H9 (cell line): ENCODE measurements at regions not wholly inside any gene's neighbourhood (a gene's known extent, or its start where the extent isn't known, plus 50 kb on each side); places are given as distances from the start of the nearest gene placed in this dataset.
A peak's percentile ranks its signal among the peaks of the same experiment; 100 is the strongest.

Experiments used
- DNase-seq: peaks from one replicate; pipeline ENCODE4 v3.0.0-alpha.2; 2017
- H2AFZ ChIP-seq: one replicate; pipeline ENCODE4 v1.6.1; 2013; ENCODE audit warnings: mild to moderate bottlenecking, low read length, control low read depth, moderate library complexity
- H2AK5ac ChIP-seq: 2 replicates; pipeline ENCODE4 v1.6.1; 2013; ENCODE audit warnings: low read length, control low read depth, mixed read lengths; ENCODE audit not compliant: insufficient read length
- H2BK120ac ChIP-seq: one replicate; pipeline ENCODE4 v1.6.1; 2013; ENCODE audit warnings: low read depth, mild to moderate bottlenecking, low read length, control low read depth, inconsistent platforms; ENCODE audit not compliant: poor library complexity, severe bottlenecking
- H2BK12ac ChIP-seq: 2 replicates; pipeline ENCODE4 v1.6.1; 2013; ENCODE audit warnings: low read length, control low read depth, mixed read lengths, low read depth; ENCODE audit not compliant: insufficient read length
- H2BK15ac ChIP-seq: 2 replicates; pipeline ENCODE4 v1.6.1; 2013; ENCODE audit warnings: low read depth, low read length, control low read depth
- H2BK20ac ChIP-seq: one replicate; pipeline ENCODE4 v1.6.1; 2013; ENCODE audit warnings: low read depth, mild to moderate bottlenecking, low read length, control low read depth, inconsistent platforms; ENCODE audit not compliant: poor library complexity, severe bottlenecking
- H2BK5ac ChIP-seq: 2 replicates; pipeline ENCODE4 v1.6.1; 2013; ENCODE audit warnings: low read length, control low read depth, mixed read lengths; ENCODE audit not compliant: insufficient read length
- H3K14ac ChIP-seq: 2 replicates; pipeline ENCODE4 v1.6.1; 2013; ENCODE audit warnings: low read length, control low read depth; ENCODE audit not compliant: insufficient read depth
- H3K18ac ChIP-seq: 2 replicates; pipeline ENCODE4 v1.6.1; 2013; ENCODE audit warnings: low read depth, mild to moderate bottlenecking, mixed read lengths, low read length, control low read depth; ENCODE audit not compliant: insufficient read length
- H3K23ac ChIP-seq: 2 replicates; pipeline ENCODE4 v1.6.1; 2013; ENCODE audit warnings: low read length, control low read depth, mixed read lengths, low read depth; ENCODE audit not compliant: insufficient read length
- H3K23me2 ChIP-seq: 2 replicates; pipeline ENCODE4 v1.6.1; 2013; ENCODE audit warnings: low read depth, mild to moderate bottlenecking, mixed read lengths, low read length, control low read depth; ENCODE audit not compliant: insufficient read length, poor library complexity, severe bottlenecking
- H3K27ac ChIP-seq: 2 replicates; pipeline ENCODE4 v1.5.1; 2013; ENCODE audit warnings: low read length, control low read depth, mixed read lengths, low read depth; ENCODE audit not compliant: insufficient read length
- H3K27me3 ChIP-seq: 2 replicates; pipeline ENCODE4 v1.6.1; 2013; ENCODE audit warnings: low read length, control low read depth, inconsistent platforms; ENCODE audit not compliant: insufficient read depth
- H3K4ac ChIP-seq: 2 replicates; pipeline ENCODE4 v1.6.1; 2013; ENCODE audit warnings: low read depth, mild to moderate bottlenecking, control low read depth, inconsistent platforms, low read length, moderate library complexity
- H3K4me1 ChIP-seq: 2 replicates; pipeline ENCODE4 v1.6.1; 2013; ENCODE audit warnings: low read length, control low read depth, inconsistent platforms; ENCODE audit not compliant: insufficient read depth
- H3K4me2 ChIP-seq: 2 replicates; pipeline ENCODE4 v1.6.1; 2013; ENCODE audit warnings: low read length, control low read depth, mixed read lengths; ENCODE audit not compliant: insufficient read length, insufficient read depth
- H3K56ac ChIP-seq: 2 replicates; pipeline ENCODE4 v1.6.1; 2013; ENCODE audit warnings: low read depth, mild to moderate bottlenecking, mixed read lengths, low read length, control low read depth; ENCODE audit not compliant: insufficient read length
- H3K79me1 ChIP-seq: 2 replicates; pipeline ENCODE4 v1.6.1; 2013; ENCODE audit warnings: low read depth, mild to moderate bottlenecking, moderate library complexity, low read length, control low read depth, inconsistent platforms; ENCODE audit not compliant: insufficient read depth, poor library complexity, severe bottlenecking
- H3K79me2 ChIP-seq: 2 replicates; pipeline ENCODE4 v1.6.1; 2013; ENCODE audit warnings: low read length, control low read depth, inconsistent platforms; ENCODE audit not compliant: insufficient read depth
- H3K9ac ChIP-seq: 2 replicates; pipeline ENCODE4 v1.6.1; 2013; ENCODE audit warnings: low read length, control low read depth, mixed read lengths; ENCODE audit not compliant: insufficient read length; ENCODE audit errors: extremely low read depth
- H3K9me3 ChIP-seq: one replicate; pipeline ENCODE4 v1.6.1; 2013; ENCODE audit warnings: low read depth, low read length, inconsistent platforms; ENCODE audit not compliant: control insufficient read depth
- H3T11ph ChIP-seq: one replicate; pipeline ENCODE4 v1.6.1; 2013; ENCODE audit warnings: mild to moderate bottlenecking, low read length, control low read depth, inconsistent platforms
- H4K20me1 ChIP-seq: one replicate; pipeline ENCODE4 v1.6.1; 2013; ENCODE audit not compliant: control insufficient read depth, insufficient read length, insufficient read depth
- H4K5ac ChIP-seq: 2 replicates; pipeline ENCODE4 v1.6.1; 2013; ENCODE audit warnings: low read depth, mild to moderate bottlenecking, mixed read lengths, low read length, control low read depth; ENCODE audit not compliant: insufficient read length
- H4K8ac ChIP-seq: replicated peaks from 2 replicates; pipeline ENCODE4 v1.6.1; 2013; ENCODE audit warnings: low read length, control low read depth, mixed read lengths, low read depth; ENCODE audit not compliant: insufficient read length
- H4K91ac ChIP-seq: 2 replicates; pipeline ENCODE4 v1.6.1; 2013; ENCODE audit warnings: low read depth, mild to moderate bottlenecking, moderate library complexity, mixed read lengths, low read length, control low read depth; ENCODE audit not compliant: insufficient read length
- H3K27ac Mint-ChIP-seq, 3 experiments: 2 replicates in 2 of 3; 3 replicates in 1 of 3; pipeline ENCODE4 v1.8.0; 2020 to 2021; ENCODE audit warnings: mixed read lengths in 3 of 3, mild to moderate bottlenecking in 1 of 3, moderate library complexity in 1 of 3
- H3K27me3 Mint-ChIP-seq: 2 replicates; pipeline ENCODE4 v1.8.0; 2021; ENCODE audit warnings: low read depth, mild to moderate bottlenecking, moderate library complexity, mixed read lengths
- H3K36me3 Mint-ChIP-seq, 3 experiments: 2 replicates in 2 of 3; 3 replicates in 1 of 3; pipeline ENCODE4 v1.8.0; 2020 to 2021; ENCODE audit warnings: low read depth in 3 of 3, mixed read lengths in 3 of 3; ENCODE audit not compliant: insufficient read depth in 1 of 3
- H3K4me1 Mint-ChIP-seq, 2 experiments: 2 replicates each; pipeline ENCODE4 v1.8.0; 2020; ENCODE audit warnings: mixed read lengths in 2 of 2
- H3K4me3 Mint-ChIP-seq, 2 experiments: 2 replicates in 1 of 2; 3 replicates in 1 of 2; pipeline ENCODE4 v1.8.0; 2020 to 2021; ENCODE audit warnings: mild to moderate bottlenecking in 2 of 2, mixed read lengths in 2 of 2, moderate library complexity in 1 of 2
- H3K9me3 Mint-ChIP-seq, 2 experiments: 2 replicates in 1 of 2; 3 replicates in 1 of 2; pipeline ENCODE4 v1.8.0; 2020; ENCODE audit warnings: mild to moderate bottlenecking in 2 of 2, mixed read lengths in 2 of 2, moderate library complexity in 1 of 2
- CTCF ChIP-seq: fragments of 200-600 bp; sonication (generic); conservative IDR thresholded peaks from 3 replicates; pipeline ENCODE4 v1.8.0; 2021; ENCODE audit warnings: antibody characterized with exemption, mild to moderate bottlenecking
- WGBS: extraction: QIAGEN DNeasy Blood & Tissue Kit; methylation state at CpG from one replicate; pipeline ENCODE4 v1.1.7; 2013; ENCODE audit warnings: missing lambda C conversion rate, low lambda C conversion rate, mixed read lengths; ENCODE audit not compliant: insufficient read length; ENCODE audit errors: extremely low coverage; 5-methylcytosine and 5-hydroxymethylcytosine counted together

GRCh38 chr7:66502230-66503035 lies 126.2 kb upstream of the KCTD7 start:
- no peak overlapping the region for H3K23ac ChIP-seq
- H3K27me3 Mint-ChIP-seq, result no peaks in the 10 kb centered on the region; the same call in 1 of the 2 replicates
- no peaks in the 10 kb centered on the region for H3K4me1 ChIP-seq
- WGBS, result no CpG with 5 or more reads among the region's 12 CpGs
- H3K9me3 Mint-ChIP-seq, result no peaks in the 10 kb centered on the region
- H2BK5ac ChIP-seq, result no peak overlapping the region
- H3K9ac ChIP-seq, result no peak overlapping the region
- H4K5ac ChIP-seq, result no peak overlapping the region
- H3K79me2 ChIP-seq, result no peaks in the 10 kb centered on the region
- H2AK5ac ChIP-seq, result no peak overlapping the region
- no peaks in the 10 kb centered on the region for H3K79me1 ChIP-seq
- H4K8ac ChIP-seq, result no peak overlapping the region
- TF ChIP-seq CTCF, result peak; percentile 37
- H3K56ac ChIP-seq, result no peak overlapping the region
- H2AFZ ChIP-seq, result no peak overlapping the region
- H3K9me3 ChIP-seq, result no peaks in the 10 kb centered on the region
- no peak overlapping the region for H3K4me2 ChIP-seq
- H3K23me2 ChIP-seq, result no peaks in the 10 kb centered on the region
- H3T11ph ChIP-seq, result no peak overlapping the region
- H3K27ac Mint-ChIP-seq, result no peak overlapping the region
- H3K14ac ChIP-seq, result no peak overlapping the region
- H3K4me3 Mint-ChIP-seq, result no peak overlapping the region
- H2BK12ac ChIP-seq, result no peak overlapping the region
- H3K27me3 ChIP-seq, result no peaks in the 10 kb centered on the region
- H3K4me1 Mint-ChIP-seq, result 0 out of 4 replicates have a peak, but pooled peaks cover 0 to 2% of the 10 kb centered on the region in 2 experiments
- H3K18ac ChIP-seq, result no peak overlapping the region
- no peak overlapping the region for H3K4ac ChIP-seq
- H4K91ac ChIP-seq, result no peak overlapping the region
- no peaks in the 10 kb centered on the region for H4K20me1 ChIP-seq
- H2BK120ac ChIP-seq, result no peak overlapping the region
- no peaks in the 10 kb centered on the region; a peak in 1 of 7 replicates for H3K36me3 Mint-ChIP-seq
- no peak overlapping the region for H3K27ac ChIP-seq
- no peak for DNase-seq
- H2BK15ac ChIP-seq, result no peak overlapping the region
- no peak overlapping the region for H2BK20ac ChIP-seq
